Epithelial cell of esophagus (primary cell): ENCODE measurements at regions not wholly inside any gene's neighbourhood (a gene's known extent, or its start where the extent isn't known, plus 50 kb on each side); places are given as distances from the start of the nearest gene placed in this dataset.

Source experiments
- DNase-seq: peaks from one replicate; pipeline ENCODE4 v3.0.0; 2010; ENCODE audit warnings: low read depth
- H3K4me3 ChIP-seq: 2 replicates; pipeline ENCODE4 v1.5.1; 2011; ENCODE audit warnings: mild to moderate bottlenecking, low read length, control low read depth
- CTCF ChIP-seq: IDR thresholded peaks from 2 replicates; pipeline ENCODE4 v1.5.1; 2011; ENCODE audit warnings: low read depth, mild to moderate bottlenecking, low read length, control low read depth, inconsistent platforms; ENCODE audit not compliant: insufficient read depth; ENCODE audit errors: missing control alignments

GRCh38 chr2:30072250-30072842 lies 74.5 kb upstream of the YPEL5 start:
- no peak overlapping the region for H3K4me3 ChIP-seq
- peak; percentile 87 for TF ChIP-seq CTCF
- peak; percentile 78 for DNase-seq

GRCh38 chr2:30073523-30073922 lies 73.3 kb upstream of the YPEL5 start:
- H3K4me3 ChIP-seq, result no peak overlapping the region
- no peak for DNase-seq
- TF ChIP-seq CTCF, result no peak

GRCh38 chr2:30074023-30074422 lies 72.8 kb upstream of the YPEL5 start:
- H3K4me3 ChIP-seq, result no peak overlapping the region
- no peak for TF ChIP-seq CTCF
- no peak for DNase-seq

GRCh38 chr2:30078521-30078920 lies 68.3 kb upstream of the YPEL5 start:
- DNase-seq, result no peak
- H3K4me3 ChIP-seq, result no peak overlapping the region
- no peak for TF ChIP-seq CTCF

GRCh38 chr2:30084915-30085314 lies 61.9 kb upstream of the YPEL5 start:
- H3K4me3 ChIP-seq, result no peak overlapping the region
- no peak for TF ChIP-seq CTCF
- DNase-seq, result no peak

GRCh38 chr2:30089171-30089570 lies 57.6 kb upstream of the YPEL5 start:
- no peak for TF ChIP-seq CTCF
- no peak for DNase-seq
- H3K4me3 ChIP-seq, result no peak overlapping the region

- no peak for DNase-seq
- no peak overlapping the region for H3K4me3 ChIP-seq
- TF ChIP-seq CTCF, result no peak
Measured at GRCh38 chr2:30095402-30095801, 51.4 kb upstream of the YPEL5 start.
